Cardiac fibroblast (primary cell): ENCODE measurements at regions not wholly inside any gene's neighbourhood (a gene's known extent, or its start where the extent isn't known, plus 50 kb on each side); places are given as distances from the start of the nearest gene placed in this dataset.

Source experiments
- DNase-seq, 2 donors: peaks; one replicate each; pipeline versions ENCODE4 v3.0.0 to v3.0.0-alpha.2; 2010; ENCODE audit warnings: low read depth in 2 of 2
- H3K4me3 ChIP-seq, 2 donors: replicated peaks in 1 of 2; 1 replicate in 1 of 2; 2 replicates in 1 of 2; pipeline ENCODE4 v1.5.1; 2011; ENCODE audit warnings: low read depth in 2 of 2, low read length in 2 of 2, mild to moderate bottlenecking in 2 of 2, moderate library complexity in 1 of 2
- CTCF ChIP-seq: IDR thresholded peaks from one replicate; pipeline ENCODE4 v1.5.1; 2011; ENCODE audit warnings: low read depth, mild to moderate bottlenecking, low read length, inconsistent platforms

- no peak for TF ChIP-seq CTCF
These were observed 717.8 kb downstream of the EPHA7 start for GRCh38 chr6:92701425-92702096.

GRCh38 chr6:92700411-92700810 is 718.9 kb downstream of the EPHA7 start:
- no peak for DNase-seq
- TF ChIP-seq CTCF, result no peak
- no peak overlapping the region for H3K4me3 ChIP-seq

More at GRCh38 chr6:92701425-92702096, 717.8 kb downstream of the EPHA7 start:
- no peak overlapping the region for H3K4me3 ChIP-seq
- DNase-seq, result no peak

GRCh38 chr6:92690997-92691599 is 728.3 kb downstream of the EPHA7 start:
- TF ChIP-seq CTCF, result no peak
- H3K4me3 ChIP-seq, result no peak overlapping the region
- peak in 1 of 2 donors; percentile 12 for DNase-seq

- DNase-seq, result peak in 1 of 2 donors; percentile 0
- TF ChIP-seq CTCF, result no peak
- H3K4me3 ChIP-seq, result no peak overlapping the region
These were observed 731.0 kb downstream of the EPHA7 start for GRCh38 chr6:92688342-92688741.

GRCh38 chr6:92687278-92687677 is 732.1 kb downstream of the EPHA7 start:
- TF ChIP-seq CTCF, result no peak
- H3K4me3 ChIP-seq, result no peak overlapping the region
- DNase-seq, result no peak

- DNase-seq, result no peak
- TF ChIP-seq CTCF, result no peak
- no peak overlapping the region for H3K4me3 ChIP-seq
These were observed 735.0 kb downstream of the EPHA7 start for GRCh38 chr6:92684386-92684785.
